HepG2 (cell line): ENCODE measurements at regions not wholly inside any gene's neighbourhood (a gene's known extent, or its start where the extent isn't known, plus 50 kb on each side); places are given as distances from the start of the nearest gene placed in this dataset.

ENCODE experiments used
- ARID5B ChIP-seq: IDR thresholded peaks from 2 replicates; pipeline ENCODE4 v1.4.0; 2020; ENCODE audit warnings: mild to moderate bottlenecking, missing genetic modification reagents
- ATAD3A ChIP-seq: sonication (generic); formaldehyde crosslinking; IDR thresholded peaks from 2 replicates; pipeline ENCODE4 v1.4.0; 2020; ENCODE audit warnings: missing genetic modification reagents
- ATF1 ChIP-seq: IDR thresholded peaks from 2 replicates; pipeline ENCODE4 v1.6.1; 2016; ENCODE audit warnings: mild to moderate bottlenecking, control low read depth
- FOXM1 ChIP-seq: sonication (generic); formaldehyde crosslinking; IDR thresholded peaks from 2 replicates; pipeline ENCODE4 v1.5.0; 2020; ENCODE audit warnings: missing genetic modification reagents
- GATA4 ChIP-seq: sonication (generic); IDR thresholded peaks from 2 replicates; pipeline ENCODE4 v1.6.1; 2016; ENCODE audit warnings: antibody characterized with exemption, low read depth, borderline replicate concordance
- HNRNPL ChIP-seq: fragments of 200-400 bp; formaldehyde crosslinking; IDR thresholded peaks from 2 replicates; pipeline ENCODE4 v1.6.1; 2017; ENCODE audit warnings: mild to moderate bottlenecking, low read depth, low read length
- KLF16 ChIP-seq, 2 experiments: sonication (generic) in 1 of 2; formaldehyde crosslinking in 1 of 2; IDR thresholded peaks; 2 replicates each; pipeline versions ENCODE4 v1.6.1 to v1.8.0; 2016 to 2023; ENCODE audit warnings: missing genetic modification reagents in 2 of 2, missing compliant biosample characterization in 1 of 2
- MED13 ChIP-seq: sonication (generic); formaldehyde crosslinking; IDR thresholded peaks from 2 replicates; pipeline ENCODE4 v1.5.0; 2020; ENCODE audit warnings: missing genetic modification reagents
- MXD3 ChIP-seq: IDR thresholded peaks from 2 replicates; pipeline ENCODE4 v1.6.1; 2016; ENCODE audit warnings: mild to moderate bottlenecking, missing biosample characterization, missing genetic modification reagents
- NFYC ChIP-seq: IDR thresholded peaks from 2 replicates; pipeline ENCODE4 v1.6.1; 2016; ENCODE audit warnings: missing genetic modification reagents, missing compliant biosample characterization
- RXRA ChIP-seq: sonication (generic); formaldehyde crosslinking; IDR thresholded peaks from 2 replicates; pipeline ENCODE4 v1.5.1; 2020; ENCODE audit warnings: missing genetic modification reagents
- SIX4 ChIP-seq: sonication (generic); formaldehyde crosslinking; IDR thresholded peaks from 2 replicates; pipeline ENCODE4 v1.4.0; 2020; ENCODE audit warnings: missing genetic modification reagents
- YY1 ChIP-seq: IDR thresholded peaks from 2 replicates; pipeline ENCODE4 v1.6.1; 2011; ENCODE audit warnings: low read length, low read depth, moderate library complexity, mild to moderate bottlenecking; ENCODE audit not compliant: insufficient read depth, insufficient replicate concordance
- ZFP62 ChIP-seq: sonication (generic); formaldehyde crosslinking; IDR thresholded peaks from 2 replicates; pipeline ENCODE4 v1.4.0; 2020; ENCODE audit warnings: missing genetic modification reagents
- ZFY ChIP-seq: sonication (generic); formaldehyde crosslinking; IDR thresholded peaks from 2 replicates; pipeline ENCODE4 v1.4.0; 2020; ENCODE audit warnings: missing genetic modification reagents
- ZNF12 ChIP-seq: sonication (generic); formaldehyde crosslinking; IDR thresholded peaks from 2 replicates; pipeline ENCODE4 v1.5.0; 2020; ENCODE audit warnings: missing genetic modification reagents
- ZNF230 ChIP-seq: sonication (generic); formaldehyde crosslinking; IDR thresholded peaks from 2 replicates; pipeline ENCODE4 v1.4.0; 2020; ENCODE audit warnings: mild to moderate bottlenecking, missing genetic modification reagents
- ZNF256 ChIP-seq: sonication (generic); formaldehyde crosslinking; conservative IDR thresholded peaks from 2 replicates; pipeline ENCODE4 v1.4.0; 2020; ENCODE audit warnings: missing genetic modification reagents
- ZNF30 ChIP-seq: sonication (generic); formaldehyde crosslinking; IDR thresholded peaks from 2 replicates; pipeline ENCODE4 v1.5.0; 2020; ENCODE audit warnings: mild to moderate bottlenecking, missing genetic modification reagents
- ZNF562 ChIP-seq: sonication (generic); formaldehyde crosslinking; IDR thresholded peaks from 2 replicates; pipeline ENCODE4 v1.8.0; 2022; ENCODE audit warnings: missing genetic modification reagents, borderline replicate concordance
- ZNF597 ChIP-seq: sonication (generic); formaldehyde crosslinking; IDR thresholded peaks from 2 replicates; pipeline ENCODE4 v1.5.0; 2020; ENCODE audit warnings: missing genetic modification reagents
- ZNF644 ChIP-seq: IDR thresholded peaks from 2 replicates; pipeline ENCODE4 v1.6.1; 2016; ENCODE audit warnings: low read depth
- ZNF670 ChIP-seq: sonication (generic); formaldehyde crosslinking; IDR thresholded peaks from 2 replicates; pipeline ENCODE4 v1.8.0; 2022; ENCODE audit warnings: mild to moderate bottlenecking, missing genetic modification reagents, borderline replicate concordance
- ZSCAN5A ChIP-seq: sonication (generic); formaldehyde crosslinking; IDR thresholded peaks from 2 replicates; pipeline ENCODE4 v1.8.0; 2022; ENCODE audit warnings: mild to moderate bottlenecking, missing genetic modification reagents, borderline replicate concordance
- TF ChIP-seq, protein P1 (sequence below): sonication (generic); formaldehyde crosslinking; IDR thresholded peaks from 2 replicates; pipeline ENCODE4 v1.5.0; 2020; ENCODE audit warnings: missing genetic modification reagents

DNA sequence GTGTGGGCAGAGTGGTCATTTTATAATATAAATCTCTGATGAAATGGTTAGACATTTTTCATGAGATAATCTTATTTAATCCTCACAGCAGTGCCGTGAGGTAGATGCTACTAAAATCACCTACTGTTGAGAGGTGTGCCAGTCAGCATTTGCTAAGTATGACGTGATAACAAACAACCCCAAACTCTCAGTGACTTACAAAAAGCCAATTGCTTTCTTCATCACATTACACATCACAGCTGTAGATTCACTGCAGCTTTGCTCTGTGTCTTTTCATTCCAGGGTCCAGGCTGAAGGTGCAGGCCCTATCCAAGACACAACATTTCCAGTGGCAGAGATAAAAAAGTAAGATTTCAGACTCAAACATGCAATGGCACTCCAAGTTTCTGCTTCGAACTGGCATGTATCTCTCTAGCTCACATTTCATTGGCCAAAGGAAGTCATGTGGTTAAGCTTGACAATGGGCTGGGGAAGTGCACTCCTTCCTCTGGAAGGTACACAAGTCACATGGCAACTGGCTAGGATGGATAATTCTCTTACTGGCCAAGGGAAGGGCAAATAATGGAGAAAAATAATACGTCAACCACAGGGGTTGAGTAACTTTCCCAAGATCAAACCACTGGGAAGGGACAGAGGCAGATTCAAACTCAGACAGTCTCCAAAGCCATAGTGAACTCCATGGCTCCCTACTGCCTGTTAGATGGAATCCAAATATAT lies 69.5 kb upstream of the EPB41L1 start (continued):
- TF ChIP-seq ZNF30 (CRISPR knock-in tag) (no peak), MED13 (CRISPR knock-in tag) (no peak), ZNF256 (CRISPR knock-in tag) (no peak), HNRNPL (no peak), GATA4 (no peak), ZNF644 (CRISPR knock-in tag) (peak; percentile 20; the same call in 1 of the 2 replicates), ATF1 (CRISPR knock-in tag) (no peak), FOXM1 (CRISPR knock-in tag) (no peak), MXD3 (CRISPR knock-in tag) (no peak), ZNF597 (no peak), ZNF230 (CRISPR knock-in tag) (no peak), ZFY (CRISPR knock-in tag) (peak; percentile 8; the same call in 1 of the 2 replicates), SIX4 (no peak), KLF16 (CRISPR knock-in tag; IDR thresholded peaks at IDR 0.05) (no peak), RXRA (CRISPR knock-in tag) (no peak), ZNF670 (CRISPR knock-in tag) (no peak), YY1 (no peak), NFYC (CRISPR knock-in tag) (peak; percentile 77), ZSCAN5A (CRISPR knock-in tag) (no peak), ZFP62 (CRISPR knock-in tag) (no peak), ATAD3A (no peak), ZNF562 (CRISPR knock-in tag) (no peak), ZNF12 (CRISPR knock-in tag) (peak; percentile 83), ARID5B (CRISPR knock-in tag) (no peak)
- TF ChIP-seq, protein P1, sequence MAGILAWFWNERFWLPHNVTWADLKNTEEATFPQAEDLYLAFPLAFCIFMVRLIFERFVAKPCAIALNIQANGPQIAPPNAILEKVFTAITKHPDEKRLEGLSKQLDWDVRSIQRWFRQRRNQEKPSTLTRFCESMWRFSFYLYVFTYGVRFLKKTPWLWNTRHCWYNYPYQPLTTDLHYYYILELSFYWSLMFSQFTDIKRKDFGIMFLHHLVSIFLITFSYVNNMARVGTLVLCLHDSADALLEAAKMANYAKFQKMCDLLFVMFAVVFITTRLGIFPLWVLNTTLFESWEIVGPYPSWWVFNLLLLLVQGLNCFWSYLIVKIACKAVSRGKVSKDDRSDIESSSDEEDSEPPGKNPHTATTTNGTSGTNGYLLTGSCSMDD (CRISPR knock-in tag), result no peak
